HG03342 (cell line): ENCODE measurements at regions not wholly inside any gene's neighbourhood (a gene's known extent, or its start where the extent isn't known, plus 50 kb on each side); places are given as distances from the start of the nearest gene placed in this dataset.

Experiments
- ATAC-seq: cut with Tn5 transposase; IDR thresholded peaks from one replicate; pipeline ENCODE4 v1.9.1; 2021; ENCODE audit warnings: mild to moderate bottlenecking, moderate library complexity; ENCODE audit not compliant: unreplicated experiment

DNA sequence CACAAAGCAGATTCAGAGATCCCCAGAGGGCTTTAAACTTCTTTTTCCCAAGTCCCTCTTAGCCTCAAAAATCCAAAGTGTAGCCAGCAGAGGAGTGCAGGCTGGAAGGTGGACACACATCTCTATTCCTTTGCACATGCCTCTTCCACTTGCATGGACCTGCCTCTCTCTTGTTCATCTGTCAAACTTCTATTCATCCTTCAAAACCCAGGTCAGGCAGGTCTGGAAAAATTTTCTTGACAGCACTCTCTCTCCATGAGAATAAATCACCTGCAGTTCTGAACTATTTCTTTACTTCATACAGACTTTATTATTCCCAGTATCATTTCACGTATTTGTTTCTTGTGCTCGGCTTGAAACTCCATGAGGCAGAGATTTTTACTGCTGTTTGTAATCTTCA, 127.5 kb downstream of the SS18 start:
- ATAC-seq = no peak

DNA sequence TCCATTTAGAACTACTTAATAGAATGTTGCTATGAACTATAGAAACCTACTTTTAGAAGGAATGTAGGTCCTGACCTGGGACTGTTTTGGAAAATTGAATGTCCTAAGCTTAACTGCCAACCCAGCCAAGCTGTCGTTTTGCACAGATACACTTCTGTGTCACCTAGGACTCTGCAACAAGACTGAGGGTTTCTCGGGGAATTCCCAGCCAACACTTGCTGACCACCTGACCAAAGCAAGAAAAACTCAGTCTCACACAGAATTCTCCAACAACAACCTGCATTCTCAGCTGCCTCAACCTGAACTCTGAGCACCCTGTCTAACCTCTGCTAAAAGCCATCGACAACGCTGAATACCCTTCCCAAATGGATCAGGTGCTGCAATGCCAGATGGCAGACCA, 128.2 kb downstream of the SS18 start:
- no peak for ATAC-seq

DNA sequence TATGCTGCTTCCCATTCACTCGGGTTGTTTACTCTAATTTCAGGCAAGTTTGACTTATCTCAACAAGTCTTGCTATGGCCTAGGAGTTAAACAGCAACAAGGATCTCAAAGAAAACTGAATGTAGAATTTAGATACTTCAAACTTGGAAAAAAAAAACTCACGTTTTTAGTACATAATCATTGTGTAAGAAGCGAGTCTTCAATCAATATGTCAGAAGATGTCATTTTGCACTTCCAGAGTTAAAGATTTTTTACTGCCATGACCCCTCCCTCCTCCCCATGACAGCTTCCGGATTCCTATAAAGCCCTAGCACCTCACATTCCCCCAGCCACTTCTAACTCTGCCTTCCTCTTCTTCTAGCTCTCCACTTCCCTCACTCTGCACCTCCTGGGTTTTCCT, 133.4 kb downstream of the SS18 start:
- no peak for ATAC-seq

DNA sequence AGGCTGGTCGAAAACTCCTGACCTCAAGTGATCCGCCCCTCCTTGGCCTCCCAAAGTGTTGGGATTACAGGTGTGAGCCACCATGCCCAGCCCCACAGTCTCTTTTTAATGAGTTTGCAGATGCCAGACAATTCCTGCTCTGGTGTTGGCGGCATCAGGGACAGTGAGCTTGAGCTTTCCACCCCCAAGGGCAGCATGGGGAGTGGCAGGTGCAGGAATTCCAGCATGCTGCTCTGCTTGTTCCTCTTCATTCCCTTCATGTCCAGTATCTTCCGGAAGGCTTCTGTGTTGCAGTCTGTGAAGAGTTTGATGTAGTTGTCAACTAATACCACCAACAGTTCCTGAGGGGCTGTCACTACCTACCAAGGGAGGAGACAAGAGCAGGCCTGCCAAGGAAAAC, 137.3 kb downstream of the SS18 start:
- ATAC-seq = no peak

DNA sequence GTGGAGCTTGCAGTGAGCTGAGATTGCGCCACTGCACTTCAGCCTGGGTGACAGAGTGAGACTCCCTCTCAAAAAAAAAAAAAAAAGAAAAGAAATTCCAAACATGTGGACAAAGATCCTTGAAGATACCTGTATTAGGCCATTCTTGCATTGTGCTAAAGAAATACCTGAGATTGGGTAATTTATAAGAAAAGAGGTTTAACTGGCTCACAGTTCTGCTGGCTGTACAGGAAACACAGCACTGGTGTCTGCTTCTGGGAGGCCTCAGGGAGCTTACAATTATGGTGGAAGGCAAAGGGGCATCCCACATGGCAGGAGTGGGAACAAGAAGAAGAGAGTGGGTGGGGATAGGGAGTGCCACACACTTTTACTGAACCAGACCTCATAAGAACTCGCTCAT, 140.1 kb downstream of the SS18 start:
- no peak for ATAC-seq

DNA sequence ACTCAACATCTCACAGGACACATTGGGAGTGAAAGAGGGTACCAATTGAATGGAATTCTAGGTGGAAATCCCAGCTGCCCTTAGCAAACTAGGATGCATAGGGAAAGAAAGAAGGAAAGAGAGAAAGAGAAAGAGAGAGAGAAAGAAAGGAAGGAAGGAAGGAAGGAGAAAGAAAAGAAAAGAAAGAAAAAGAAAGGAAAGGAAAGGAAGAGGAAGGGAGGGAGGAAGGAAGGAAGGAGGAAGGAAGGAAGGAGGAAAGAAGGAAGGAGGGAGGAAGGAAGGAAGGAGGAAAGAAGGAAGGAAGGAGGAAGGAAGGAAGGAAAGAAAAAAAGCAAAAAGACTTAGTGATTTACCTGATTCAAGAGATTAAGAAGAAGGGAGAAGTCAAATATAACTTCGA, 143.9 kb downstream of the SS18 start:
- ATAC-seq = no peak

DNA sequence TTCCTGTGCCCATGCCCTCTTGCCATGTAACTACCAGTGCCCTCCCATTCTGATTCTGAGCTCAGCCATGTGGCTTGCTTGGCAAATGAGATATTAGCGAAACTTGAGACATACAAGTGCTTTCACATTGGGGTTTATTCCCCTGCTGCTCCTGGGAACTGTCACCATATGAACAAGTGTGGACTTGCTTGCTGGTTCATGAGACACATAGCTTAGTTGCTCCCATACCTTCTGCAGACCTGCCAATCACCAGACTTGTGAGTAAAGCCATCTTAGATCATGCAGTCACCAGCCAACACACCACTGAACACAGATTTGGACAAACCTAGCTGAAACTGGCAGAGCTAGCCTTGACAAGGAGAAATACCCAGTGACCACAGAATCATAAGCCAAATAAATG, 155.1 kb downstream of the SS18 start:
- ATAC-seq = no peak

DNA sequence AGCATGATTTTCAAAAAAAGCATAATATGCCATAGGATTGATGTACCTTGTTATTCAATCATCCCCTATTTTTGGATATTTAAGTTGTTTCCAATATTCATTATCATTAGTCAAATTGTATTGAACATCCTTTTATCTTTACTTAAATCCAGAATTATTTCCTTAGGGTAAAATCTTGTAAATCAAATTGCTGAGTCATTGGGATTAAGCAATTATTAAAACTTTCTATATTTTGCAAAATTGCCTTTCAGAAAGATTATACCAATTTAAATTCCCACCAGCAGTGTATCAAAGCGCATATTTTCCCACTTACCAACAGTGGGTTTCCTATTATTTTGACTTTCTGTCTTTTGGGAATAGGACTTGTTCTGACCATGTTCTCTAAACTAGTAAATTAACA, 159.3 kb downstream of the SS18 start:
- ATAC-seq = no peak

DNA sequence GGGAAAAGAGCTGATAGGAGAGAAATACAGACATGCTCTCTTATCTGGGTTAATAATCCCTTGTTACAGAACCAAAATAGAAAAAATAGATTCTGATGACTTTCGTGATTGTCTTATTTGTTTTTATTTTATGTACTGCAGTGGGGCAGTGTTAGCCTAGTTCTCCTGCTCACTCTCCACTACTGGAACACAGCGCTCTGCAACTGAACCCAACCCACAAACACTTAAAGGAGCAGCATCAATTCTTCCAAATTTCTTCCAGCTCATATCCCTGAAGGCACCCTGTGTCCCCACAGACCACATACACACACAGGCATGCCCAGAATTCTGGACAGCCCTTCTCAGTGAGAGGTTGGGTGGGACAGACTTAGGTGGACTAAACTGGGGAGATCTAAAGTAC, 160.6 kb downstream of the SS18 start:
- ATAC-seq = no peak

DNA sequence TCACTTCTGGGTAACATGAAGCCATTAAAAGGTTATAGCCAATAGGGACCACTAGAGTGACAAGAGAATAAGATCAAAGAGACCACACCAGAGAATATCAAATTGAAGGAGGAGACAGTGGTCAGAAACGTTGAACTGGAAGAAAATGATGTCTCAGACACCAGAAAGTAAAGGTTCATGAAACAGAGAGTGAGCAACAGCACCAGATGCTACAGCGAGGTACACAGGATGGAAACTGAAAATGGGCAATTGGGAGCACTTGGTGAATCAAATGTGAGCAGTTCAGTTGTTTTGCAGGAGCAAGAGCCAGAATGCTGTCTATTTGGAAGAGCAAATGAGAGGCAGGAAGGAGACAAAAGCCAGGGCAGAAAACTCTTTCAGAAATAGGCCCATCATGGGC, 162.6 kb downstream of the SS18 start:
- ATAC-seq = no peak

DNA sequence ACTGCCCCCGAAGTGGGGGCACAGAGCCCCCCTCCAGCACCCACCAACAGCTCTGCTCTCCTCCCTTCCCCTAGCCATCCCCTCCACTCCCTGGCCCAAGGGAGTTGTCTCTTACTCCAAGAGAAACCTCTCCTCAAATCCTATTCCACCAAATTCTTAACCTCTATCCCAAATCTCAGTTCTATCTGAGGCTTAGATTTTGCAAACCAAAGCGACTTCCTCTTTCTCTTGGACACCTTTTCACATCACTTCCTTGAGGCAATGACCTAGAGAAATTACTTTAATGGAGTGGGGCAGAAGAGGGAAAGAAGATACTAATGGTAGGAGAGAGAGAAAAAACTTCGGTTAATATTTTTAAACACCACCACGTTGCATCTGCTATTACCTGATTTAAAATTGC, 167.2 kb downstream of the SS18 start:
- ATAC-seq = no peak

DNA sequence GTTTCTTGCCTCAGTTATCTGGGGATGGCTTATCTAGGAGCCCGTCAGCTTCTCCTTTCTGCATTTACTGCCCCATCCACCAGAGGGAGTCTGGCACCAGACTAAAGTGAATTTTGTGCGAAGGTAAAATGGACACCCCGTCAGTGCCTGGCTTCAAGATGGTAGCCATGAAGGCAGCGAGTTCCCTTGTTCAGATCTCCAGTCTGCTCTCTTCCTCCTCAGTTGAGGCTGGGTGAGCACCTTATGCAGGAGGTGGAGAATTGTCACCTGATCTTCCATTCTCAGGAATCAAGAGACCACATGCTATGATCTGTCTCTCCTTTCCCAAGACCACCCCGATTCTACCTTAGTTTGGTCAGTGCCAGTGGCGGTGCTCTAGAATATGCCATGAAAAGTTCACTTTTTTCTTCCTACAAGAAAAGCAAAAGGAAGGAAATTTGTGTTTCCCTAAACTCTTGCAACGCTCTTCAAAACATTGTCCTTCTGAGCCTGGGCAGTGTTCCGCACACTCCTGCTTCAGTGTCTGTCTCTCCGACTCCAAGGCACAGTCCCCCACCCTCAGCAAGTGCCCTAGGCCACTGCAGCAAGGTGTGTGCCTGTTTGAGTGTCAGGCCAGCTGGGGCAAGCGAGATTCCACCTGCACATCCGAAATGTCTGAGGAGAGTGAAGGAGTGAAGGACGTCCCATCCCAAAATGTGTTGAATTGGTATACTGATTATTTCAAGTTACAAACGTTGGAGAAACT, 168.6 kb downstream of the SS18 start:
- peak; percentile 74 for ATAC-seq

DNA sequence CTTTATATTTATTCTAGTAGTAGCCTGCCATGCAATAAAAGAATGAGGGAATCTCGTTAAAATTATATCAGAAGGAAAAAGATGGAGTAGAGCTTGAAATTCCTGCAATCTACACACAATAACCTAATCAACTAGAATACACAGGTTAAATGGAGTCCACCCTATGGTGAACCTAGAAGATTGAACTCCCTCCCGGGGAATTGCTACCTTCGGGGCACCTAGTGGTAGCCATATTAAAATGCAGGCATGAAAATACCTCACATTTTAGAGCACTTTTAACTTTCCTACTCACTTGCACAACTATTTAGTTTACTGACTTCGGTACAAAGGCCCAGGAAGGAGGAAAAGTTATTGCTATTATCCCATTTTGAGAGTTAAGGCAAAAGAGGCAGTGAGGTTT, 174.5 kb downstream of the SS18 start:
- no peak for ATAC-seq

DNA sequence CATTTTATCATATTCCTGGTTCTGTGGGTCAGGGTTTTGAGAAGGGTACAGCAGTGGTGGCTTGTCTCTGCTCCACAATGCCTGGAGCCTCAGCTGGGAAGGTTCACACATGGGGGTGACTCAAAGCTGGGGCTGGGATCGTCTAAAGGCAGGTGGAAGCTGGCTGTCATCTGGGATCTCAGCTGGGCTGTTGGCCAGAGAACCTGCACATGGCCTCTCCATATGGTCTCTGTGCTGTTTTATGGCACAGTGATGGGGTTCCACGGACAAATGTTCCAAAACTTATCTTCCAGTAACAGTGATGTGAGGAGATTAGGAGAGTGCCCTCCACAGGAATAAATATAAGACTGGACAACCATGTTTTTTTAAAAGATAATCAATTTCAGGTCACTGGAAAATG, 191.4 kb downstream of the SS18 start:
- ATAC-seq = no peak

DNA sequence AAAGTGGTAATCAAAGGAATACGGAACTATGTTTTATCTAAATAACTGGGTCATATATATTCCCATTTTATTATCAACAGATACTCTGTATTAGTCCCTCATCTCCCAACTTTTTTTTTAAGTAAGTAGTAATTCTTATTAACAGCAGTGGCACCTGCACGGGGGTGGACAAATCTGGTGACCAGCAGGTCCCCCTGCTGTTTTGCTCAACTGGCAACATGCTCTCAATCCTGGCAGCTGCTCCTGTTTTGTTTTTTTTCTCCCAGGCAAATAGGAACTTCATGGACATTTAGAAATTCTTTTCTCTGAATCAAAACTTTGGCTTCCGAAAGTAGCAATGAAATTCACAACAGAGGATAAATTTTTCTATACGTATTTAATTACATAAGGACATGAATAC, 193.5 kb downstream of the SS18 start:
- ATAC-seq = no peak

DNA sequence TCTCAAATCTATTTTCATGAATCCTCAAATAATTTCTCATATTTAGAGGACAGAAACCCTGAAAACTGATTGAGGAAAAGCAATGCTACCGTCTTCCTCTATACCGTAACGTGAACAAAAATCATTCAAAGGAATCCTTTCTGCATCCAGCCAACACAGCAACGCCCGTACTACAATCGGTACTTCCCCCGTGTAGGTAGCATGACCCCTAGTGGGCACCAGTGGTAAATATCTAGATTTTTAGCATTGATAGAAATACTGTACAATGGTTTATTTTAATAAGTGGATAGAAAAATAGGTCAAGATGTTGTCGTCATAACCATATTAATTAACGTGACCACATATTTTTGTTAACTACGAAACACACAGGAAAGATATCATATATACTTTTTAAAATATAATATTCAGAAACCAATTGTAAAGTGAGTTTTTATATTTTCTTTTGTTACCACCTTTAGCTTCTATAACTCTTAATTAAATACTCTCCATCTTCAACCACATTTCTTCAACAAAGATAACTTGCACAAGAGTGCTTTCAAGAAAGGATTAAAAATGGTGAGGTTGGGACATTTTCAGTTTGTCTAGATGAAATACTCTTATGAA, 194.1 kb downstream of the SS18 start:
- peak; percentile 76 for ATAC-seq

DNA sequence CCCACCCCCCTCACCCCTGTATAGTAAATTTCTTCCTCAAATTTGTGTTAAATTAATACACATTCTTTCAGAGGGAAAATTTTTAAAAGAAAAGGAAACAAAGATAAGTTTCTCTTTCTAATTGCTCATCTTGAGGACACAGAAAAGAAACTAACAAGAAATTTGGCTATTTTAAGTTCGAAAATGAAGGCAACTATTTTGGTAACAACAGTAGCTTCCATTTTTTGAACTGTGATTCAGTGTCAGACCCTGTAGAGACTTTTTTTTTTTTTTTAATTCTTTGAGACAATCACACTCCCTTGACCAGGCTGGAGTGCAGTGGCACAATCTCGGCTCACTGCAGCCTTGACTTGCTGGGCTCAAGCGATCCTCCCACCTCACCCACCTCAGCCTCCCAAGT, 194.9 kb downstream of the SS18 start:
- ATAC-seq = no peak

DNA sequence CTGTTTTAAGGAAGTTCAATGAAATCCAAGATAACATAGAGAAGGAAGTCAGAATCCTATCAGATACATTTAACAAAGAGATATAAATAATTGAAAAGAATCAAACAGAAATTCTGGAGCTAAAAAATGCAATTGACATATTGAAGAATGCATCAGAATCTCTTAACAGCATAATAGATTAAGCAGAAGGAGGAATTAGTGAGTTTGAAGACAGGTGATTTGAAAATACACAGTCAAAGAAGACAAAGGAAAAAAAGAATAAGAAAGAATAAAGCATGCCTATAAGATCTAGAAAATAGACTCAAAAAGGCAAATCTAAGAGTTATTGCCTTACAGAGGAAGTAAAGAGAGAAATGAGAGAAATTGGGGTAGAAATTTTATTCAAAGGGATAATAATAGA, 204.1 kb downstream of the SS18 start:
- ATAC-seq = no peak

DNA sequence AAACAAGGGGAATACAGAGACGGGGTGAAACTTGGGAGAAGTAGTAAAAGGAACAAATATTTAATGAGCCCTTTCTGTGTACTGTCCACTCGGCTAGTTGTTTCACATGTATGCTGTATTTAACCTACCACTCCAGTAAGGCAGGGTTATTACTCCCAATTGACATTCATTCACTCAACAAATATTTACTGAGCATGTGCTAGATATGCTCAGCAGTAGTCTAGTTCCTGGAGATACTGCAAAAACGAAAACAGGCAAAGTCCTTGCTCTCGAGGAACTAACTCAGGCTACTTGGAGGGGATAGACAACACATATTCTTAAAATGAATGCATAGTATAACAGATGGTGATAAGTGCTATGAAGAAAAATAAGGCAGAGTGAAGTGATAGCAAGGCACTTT, 207.3 kb downstream of the SS18 start:
- ATAC-seq = no peak

DNA sequence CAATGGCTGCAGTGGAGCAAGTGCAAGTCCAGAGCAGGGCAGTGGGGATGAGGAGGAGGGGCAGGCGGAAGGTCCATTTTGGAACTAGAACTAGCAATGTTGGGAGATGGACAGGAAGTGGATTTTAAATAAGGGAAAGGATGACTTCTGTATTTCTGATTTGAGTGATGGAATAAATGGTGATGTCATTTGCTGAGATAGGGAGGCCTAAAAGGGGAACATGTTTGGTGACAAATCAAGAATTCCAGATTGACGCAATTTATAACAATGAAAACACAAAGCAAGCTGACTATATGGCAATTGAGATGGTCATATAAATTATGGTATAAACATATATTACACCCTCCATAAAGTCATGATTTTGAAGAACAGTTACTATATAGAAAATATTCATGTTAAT, 209.3 kb downstream of the SS18 start:
- ATAC-seq = no peak

DNA sequence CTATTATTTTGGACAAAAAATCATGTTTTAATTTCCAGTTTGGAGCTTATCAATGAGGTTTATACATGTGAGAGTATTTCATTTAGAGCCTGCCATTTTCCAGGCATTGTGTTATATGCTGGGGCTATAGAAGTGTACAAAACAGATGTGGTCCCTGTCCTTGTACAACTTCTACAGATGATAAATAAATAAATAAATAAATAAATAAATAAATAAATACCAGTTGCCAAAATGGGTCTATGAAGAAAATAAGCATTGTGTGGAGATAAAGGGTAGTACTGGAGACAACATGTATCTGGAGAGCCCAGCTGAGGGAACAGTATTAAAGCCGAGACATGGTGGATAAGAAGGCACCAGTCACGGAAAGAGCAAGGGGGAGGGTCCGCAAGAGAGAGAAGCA, 210.0 kb downstream of the SS18 start:
- ATAC-seq = no peak

DNA sequence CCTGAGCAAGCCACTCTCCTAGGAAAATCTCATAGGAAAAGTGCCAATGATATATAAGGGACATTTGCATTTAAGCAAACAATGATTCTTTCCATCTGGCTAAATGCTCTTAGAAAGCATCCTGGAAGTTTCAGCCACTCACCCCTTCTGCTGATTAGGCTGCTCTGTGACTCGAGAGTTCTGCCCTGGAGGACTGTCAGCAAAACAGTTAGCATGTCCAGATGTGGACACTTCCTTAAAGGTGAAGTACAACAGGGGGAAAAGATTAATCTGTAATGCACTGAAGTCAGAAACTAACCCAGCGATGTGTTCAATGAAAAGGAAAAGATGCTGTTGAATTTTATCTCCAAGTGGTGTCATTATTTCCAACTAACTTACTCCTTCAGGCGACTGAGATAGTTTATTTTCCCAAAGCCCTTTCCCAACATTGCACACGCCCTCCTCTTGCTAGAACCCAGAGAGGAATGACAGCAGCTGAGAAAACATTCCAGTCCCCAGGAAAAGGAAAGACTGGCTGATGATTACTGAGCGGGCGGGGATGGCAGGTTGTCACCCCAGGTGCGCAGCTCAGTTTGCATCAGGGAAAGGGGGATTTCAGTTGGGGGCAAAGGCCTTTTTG, 214.0 kb downstream of the SS18 start:
- ATAC-seq = no peak
